ENCODE measurements at regions not wholly inside any gene's neighbourhood (a gene's known extent, or its start where the extent isn't known, plus 50 kb on each side); places are given as distances from the start of the nearest gene placed in this dataset.
"Not testable (repeated sequence)": the region's sequence is repeated elsewhere in the genome, so short reads cannot be mapped to it uniquely, and the experiment has no call there.

- DNase-seq (ENCODE audit: low read depth in 3 of 3): no peak
Measured at GRCh38 chr18:11464129-11464528, 145.3 kb upstream of the SLC35G4 start.

- DNase-seq (ENCODE audit: low read depth in 3 of 3): no peak
Measured at GRCh38 chr18:11458447-11458846, 150.9 kb upstream of the SLC35G4 start.

DNA sequence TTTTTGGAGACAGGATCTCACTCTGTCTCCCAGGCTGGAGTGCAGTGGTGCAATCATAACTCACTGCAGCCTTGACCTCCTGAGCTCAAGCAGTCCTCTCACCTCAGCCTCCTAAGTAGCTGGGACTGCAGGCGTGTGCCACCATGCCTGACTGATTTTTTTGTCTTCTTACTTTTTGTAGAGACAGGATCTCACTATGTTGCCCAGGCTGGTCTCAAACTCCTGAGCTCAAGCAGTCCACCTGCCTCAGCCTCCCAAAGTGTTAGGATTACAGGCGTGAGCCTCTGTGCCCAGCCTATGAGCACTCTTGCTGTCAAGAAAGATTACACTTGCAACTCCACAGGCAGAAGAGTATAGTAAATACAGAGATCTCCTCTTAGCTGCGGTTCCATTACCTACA lies 151.5 kb upstream of the SLC35G4 start:
- DNase-seq (ENCODE audit: low read depth in 3 of 3): not testable (repeated sequence)

GRCh38 chr18:11454040-11454439 lies 155.4 kb upstream of the SLC35G4 start:
- DNase-seq (ENCODE audit: low read depth in 3 of 3): no peak

GRCh38 chr18:11444169-11444568 lies 165.2 kb upstream of the SLC35G4 start:
- DNase-seq (ENCODE audit: low read depth in 3 of 3): not testable (repeated sequence)

DNA sequence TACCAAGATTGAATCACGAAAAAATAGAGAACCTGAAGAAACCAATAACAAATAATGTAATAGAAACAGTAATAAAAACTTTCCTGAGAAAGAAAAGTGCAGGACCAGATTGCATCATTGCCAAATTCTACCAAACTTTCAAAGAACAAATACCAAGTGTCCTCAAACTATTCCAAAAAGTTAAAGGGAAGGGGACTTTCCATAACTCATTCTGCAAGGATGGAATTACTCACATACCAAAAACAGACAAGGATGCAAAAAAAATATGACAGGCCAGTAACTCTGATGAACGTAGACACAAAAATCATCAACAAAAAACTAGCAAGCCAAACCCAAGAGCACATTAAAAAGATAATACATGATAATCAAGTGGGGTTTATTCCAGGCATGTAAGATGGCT lies 172.3 kb upstream of the SLC35G4 start:
- no peak for DNase-seq (ENCODE audit: low read depth in 3 of 3)

DNA sequence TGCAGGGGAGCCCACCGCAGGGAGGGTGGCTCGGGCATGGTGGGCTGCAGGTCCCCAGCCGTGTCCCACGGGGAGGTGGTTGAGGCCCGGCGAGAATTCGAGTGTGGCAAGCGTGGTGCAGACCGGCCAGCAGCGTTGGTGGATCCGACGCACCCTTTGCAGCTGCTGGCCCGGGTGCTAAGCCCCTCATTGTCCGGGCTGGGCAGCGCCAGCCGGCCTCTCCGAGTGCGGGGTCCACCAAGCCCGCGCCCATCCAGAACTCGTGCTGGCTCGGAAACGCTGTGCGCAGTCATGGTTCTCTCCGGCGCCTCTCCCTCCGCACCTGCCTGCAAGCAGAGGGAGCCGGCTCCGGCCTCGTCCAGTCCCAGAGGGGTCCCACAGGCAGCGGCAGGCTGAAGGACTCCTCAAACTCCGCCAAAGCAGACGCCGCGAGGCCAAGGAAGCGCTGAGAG lies 177.0 kb upstream of the SLC35G4 start:
- no peak for DNase-seq (ENCODE audit: low read depth in 3 of 3)

GRCh38 chr18:11429876-11430275 lies 179.5 kb upstream of the SLC35G4 start:
- DNase-seq (ENCODE audit: low read depth in 3 of 3): no peak

DNA sequence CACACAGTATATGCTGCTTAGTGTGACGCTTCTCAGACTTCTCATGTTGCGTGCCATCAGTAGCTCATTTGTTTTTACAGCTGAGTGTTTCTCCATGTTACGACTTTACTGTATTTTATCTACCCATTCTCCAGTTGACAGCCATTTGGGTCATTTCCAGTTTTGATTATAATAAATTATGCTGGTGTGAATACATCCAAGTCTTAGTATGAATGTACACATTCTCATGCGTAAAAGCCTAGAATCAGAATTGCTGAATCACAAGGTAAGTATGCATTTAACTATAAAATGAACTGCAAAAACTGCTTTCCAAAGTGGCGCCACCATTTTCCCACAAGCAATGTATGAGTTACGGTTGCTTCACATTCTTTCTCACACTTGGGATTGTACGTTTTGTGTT lies 184.2 kb upstream of the SLC35G4 start:
- no peak for DNase-seq (ENCODE audit: low read depth in 3 of 3)

GRCh38 chr18:11419338-11419737 lies 190.1 kb upstream of the SLC35G4 start:
- DNase-seq (ENCODE audit: low read depth in 3 of 3): no peak

- DNase-seq (ENCODE audit: low read depth in 3 of 3): no peak
Measured at GRCh38 chr18:11412811-11413210, 196.6 kb upstream of the SLC35G4 start.

DNA sequence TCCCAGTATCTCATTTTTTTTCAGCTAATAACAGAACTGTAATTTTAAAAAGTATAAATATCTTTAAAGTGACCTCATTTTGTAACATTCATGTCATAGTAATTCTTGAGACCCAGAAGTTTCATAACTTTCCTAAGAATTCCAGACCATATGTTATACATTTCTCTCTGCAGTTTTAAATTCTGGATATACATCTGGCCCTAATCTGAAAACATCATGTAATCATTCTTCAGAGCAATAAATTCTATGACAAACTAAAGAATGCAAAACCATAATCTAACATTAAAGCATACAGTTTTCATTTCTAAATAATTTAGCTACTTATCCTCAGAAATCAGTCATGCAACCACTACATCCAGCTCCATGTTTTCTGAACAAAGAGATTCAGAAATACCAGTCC lies 198.3 kb upstream of the SLC35G4 start:
- DNase-seq (ENCODE audit: low read depth in 3 of 3): no peak

DNA sequence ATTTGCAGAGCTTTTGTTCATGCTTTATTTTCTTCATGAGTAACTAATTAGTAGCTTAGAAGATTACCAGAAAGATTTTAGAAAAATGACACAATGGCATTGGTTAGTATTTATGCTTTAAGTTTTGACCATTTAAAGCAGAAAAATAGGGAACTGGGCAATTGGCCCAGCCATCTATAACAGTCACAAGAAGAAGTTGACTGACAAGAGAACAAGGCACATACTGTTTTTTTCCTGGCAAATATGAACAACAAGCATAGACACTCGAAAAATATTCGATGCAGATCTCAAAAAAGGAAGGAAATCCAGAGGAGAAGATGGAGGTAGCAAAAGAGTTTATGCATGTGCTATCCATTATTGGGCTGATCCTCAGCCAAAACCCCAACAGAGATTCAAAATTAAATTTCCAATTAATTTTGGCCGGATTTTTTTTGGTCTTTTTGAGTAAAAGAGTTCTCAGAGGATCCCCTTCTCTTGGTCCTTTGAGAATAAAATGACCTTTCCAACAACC lies 200.8 kb upstream of the SLC35G4 start:
- DNase-seq (ENCODE audit: low read depth in 3 of 3): no peak

DNA sequence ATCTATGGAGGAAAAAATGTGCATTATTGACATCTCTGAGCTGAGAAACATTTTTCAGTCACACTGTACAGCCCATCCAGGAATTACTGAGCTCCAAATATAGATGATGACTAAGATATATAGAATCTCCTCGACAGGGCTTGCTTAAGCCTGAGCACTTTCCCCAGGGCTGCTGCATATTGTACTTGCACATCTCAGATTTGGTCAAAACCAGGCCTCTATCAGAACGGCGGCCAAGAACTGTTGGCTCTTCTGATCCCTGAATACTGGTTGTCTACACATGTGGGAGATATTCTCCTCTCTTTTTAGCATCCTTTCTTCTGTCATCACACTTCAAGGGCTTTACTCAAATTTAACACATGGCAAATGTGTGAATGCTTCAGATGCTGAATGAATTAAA lies 201.5 kb upstream of the SLC35G4 start:
- DNase-seq (ENCODE audit: low read depth in 3 of 3): no peak

DNA sequence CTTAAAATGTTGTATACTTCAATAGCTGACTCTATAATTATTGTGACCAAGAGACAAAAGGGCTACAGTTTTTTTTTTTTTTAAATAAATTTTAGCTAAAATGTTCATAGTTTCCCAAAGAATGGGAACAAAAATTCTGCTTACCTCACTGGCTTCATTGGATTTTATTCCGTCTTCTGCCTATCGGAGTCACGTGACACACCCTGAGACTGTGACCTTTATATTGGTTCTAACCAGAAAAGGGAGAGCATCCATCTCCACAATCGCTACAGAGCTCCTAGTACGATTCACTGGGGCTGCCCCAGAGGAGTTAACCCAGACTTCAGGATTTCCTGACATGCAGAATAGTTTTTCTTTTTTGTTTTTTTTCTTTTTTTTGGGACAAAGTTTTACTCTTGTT lies 203.6 kb upstream of the SLC35G4 start:
- DNase-seq (ENCODE audit: low read depth in 3 of 3): no peak

GRCh38 chr18:11400703-11401102 lies 208.7 kb upstream of the SLC35G4 start:
- no peak for DNase-seq (ENCODE audit: low read depth in 3 of 3)

DNA sequence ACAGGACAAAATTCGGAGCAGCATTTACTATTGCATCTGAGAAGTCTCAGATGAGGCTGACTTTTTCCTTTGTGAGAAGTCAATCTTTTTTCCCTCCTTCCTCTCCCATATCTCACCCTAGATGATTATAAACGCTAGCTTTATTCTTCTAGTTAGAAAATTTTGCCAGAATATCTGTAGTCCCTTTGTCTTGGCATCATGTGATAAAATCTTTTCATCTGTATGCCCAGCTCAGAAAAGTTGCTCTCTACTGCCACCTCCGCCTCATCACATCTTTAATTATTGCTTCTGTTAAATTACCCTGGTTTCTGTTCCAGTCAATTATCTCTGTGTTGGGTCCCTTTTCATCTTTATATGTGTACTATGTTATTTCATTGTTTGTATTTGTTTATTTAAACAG lies 210.8 kb upstream of the SLC35G4 start:
- no peak for DNase-seq (ENCODE audit: low read depth in 3 of 3)

- no peak for DNase-seq (ENCODE audit: low read depth in 3 of 3)
Measured at GRCh38 chr18:11392980-11393885, 216.2 kb upstream of the SLC35G4 start.

- no peak for DNase-seq (ENCODE audit: low read depth in 3 of 3)
Measured at GRCh38 chr18:11392292-11392691, 217.1 kb upstream of the SLC35G4 start.

GRCh38 chr18:11391661-11392060 lies 217.7 kb upstream of the SLC35G4 start:
- DNase-seq (ENCODE audit: low read depth in 3 of 3): no peak

DNA sequence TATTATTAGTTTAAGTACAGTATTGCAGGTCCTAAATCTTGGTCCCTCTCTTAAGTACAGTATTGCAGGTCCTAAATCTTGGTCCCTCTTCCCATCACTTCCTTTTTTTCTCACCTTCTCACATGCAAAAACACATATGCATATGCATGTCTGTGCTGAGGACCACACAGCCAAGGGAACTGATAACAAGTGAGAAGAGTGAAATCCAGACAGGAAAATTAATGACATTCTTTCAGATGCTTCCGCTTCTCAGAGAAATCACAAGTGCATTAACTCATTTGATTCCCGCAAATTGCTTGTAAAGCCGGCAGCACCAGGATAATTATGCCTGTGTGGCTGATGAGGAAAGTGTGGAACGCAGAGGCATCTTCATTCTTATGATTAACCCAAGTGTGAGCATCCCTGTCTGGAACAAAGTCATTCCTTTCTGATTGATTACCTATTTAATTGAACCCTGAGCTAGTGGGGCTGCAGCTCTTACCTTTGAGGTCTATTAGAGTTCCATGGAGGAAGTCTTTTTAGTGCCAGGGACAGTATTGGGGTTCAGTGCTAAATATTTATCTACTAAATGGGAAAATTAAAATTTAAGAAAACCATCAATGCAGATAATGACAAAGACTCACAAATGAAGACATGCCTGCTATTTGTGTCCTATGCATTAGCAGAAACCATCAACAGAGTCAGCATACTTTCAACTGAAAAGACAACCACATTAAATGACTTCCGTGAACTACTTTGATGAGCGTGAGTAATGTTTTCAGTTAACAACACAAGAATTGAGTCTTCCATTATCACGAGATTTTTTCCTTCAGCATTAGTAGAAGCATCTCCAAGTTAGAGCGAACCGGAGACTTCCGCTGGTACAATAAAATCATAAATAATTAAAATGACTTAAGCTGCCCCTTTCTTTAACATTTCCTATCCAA lies 220.4 kb upstream of the SLC35G4 start:
- DNase-seq (ENCODE audit: low read depth in 3 of 3): no peak

GRCh38 chr18:11387880-11388279 lies 221.5 kb upstream of the SLC35G4 start:
- DNase-seq (ENCODE audit: low read depth in 3 of 3): no peak
